ENCODE measurements at regions not wholly inside any gene's neighbourhood (a gene's known extent, or its start where the extent isn't known, plus 50 kb on each side); places are given as distances from the start of the nearest gene placed in this dataset.

GRCh38 chr3:17891139-17891856 is 148.9 kb upstream of the TBC1D5 start:
- ChIA-PET POLR2A (ENCODE audit: partially characterized antibody) (no interaction called here), CTCF (ENCODE audit: partially characterized antibody) (interaction anchor here (1.3 to 1.5 kb wide), 2 partner anchors 29 to 499 kb away, joined by 3 read pairs; no protein-coding TSS in a partner anchor)
- FAIRE-seq (no peak), DNase-seq (ENCODE audit: low read depth in 1 of 2, low spot score in 2 of 2) (no peak)
- Histone ChIP-seq H3K79me1 (ENCODE audit: low read depth, low read length) (no peaks in the 10 kb centered on the region), H3K4ac (replicated peaks; ENCODE audit: insufficient read length, low read depth, low read length) (no peak overlapping the region), H3K18ac (ENCODE audit: extremely low read depth, low read length) (no peak overlapping the region), H3K36me3 (ENCODE audit: control insufficient read depth in 2 of 4, insufficient read depth in 4 of 4, low read length in 3 of 4) (no peaks in the 10 kb centered on the region), H3K23ac (ENCODE audit: insufficient read length) (no peak overlapping the region), H3K79me2 (ENCODE audit: control insufficient read depth in 1 of 2, insufficient read depth in 2 of 2, low read length in 2 of 2) (no peaks in the 10 kb centered on the region), H2BK5ac (ENCODE audit: low read depth, low read length) (no peak overlapping the region), H2AK5ac (ENCODE audit: low read depth, low read length) (no peak overlapping the region), H3K27me3 (replicated peaks in 1 of 4; ENCODE audit: control insufficient read depth in 3 of 4, extremely low read depth in 1 of 4, insufficient read depth in 3 of 4, low read length in 3 of 4) (no peaks in the 10 kb centered on the region), H2AFZ (ENCODE audit: low read length) (no peak overlapping the region), H4K8ac (ENCODE audit: extremely low read depth, insufficient read depth, low read length) (no peak overlapping the region), H3K4me3 (ENCODE audit: extremely low read depth in 1 of 4, insufficient read depth in 2 of 4, low read depth in 3 of 4, low read length in 4 of 4) (no peak overlapping the region), H3K23me2 (ENCODE audit: low read depth, low read length) (peaks cover 1% of the 10 kb centered on the region; the same call in 1 of the 2 replicates), H4K91ac (replicated peaks; ENCODE audit: insufficient read length, low read length) (no peak overlapping the region), H2BK20ac (ENCODE audit: low read length) (no peak overlapping the region), H4K5ac (ENCODE audit: insufficient read length, low read depth, low read length) (no peak overlapping the region), H4K20me1 (replicated peaks in 1 of 2; ENCODE audit: control insufficient read depth in 1 of 2, insufficient read depth in 2 of 2, low read length in 2 of 2) (peaks cover 0 to 2% of the 10 kb centered on the region in 2 experiments), H3K56ac (replicated peaks; ENCODE audit: insufficient read length, low read depth, low read length) (no peak overlapping the region), H3K9ac (replicated peaks in 1 of 4; ENCODE audit: extremely low read depth in 1 of 4, low read depth in 3 of 4, low read length in 3 of 4) (no peak overlapping the region), H3K4me2 (ENCODE audit: insufficient read depth in 1 of 2, low read depth in 2 of 2, low read length in 2 of 2) (no peak overlapping the region), H2BK120ac (replicated peaks; ENCODE audit: low read depth, low read length) (no peak overlapping the region), H3K14ac (ENCODE audit: insufficient read length) (no peak overlapping the region), H2BK12ac (ENCODE audit: low read depth, low read length) (no peak overlapping the region), H3K9me3 (ENCODE audit: insufficient read depth in 2 of 2, low read depth in 1 of 2, low read length in 1 of 2) (no peaks in the 10 kb centered on the region), H2BK15ac (ENCODE audit: low read length) (no peak overlapping the region), H3K4me1 (replicated peaks in 1 of 4; ENCODE audit: control insufficient read depth in 3 of 4, insufficient read depth in 4 of 4, low read length in 3 of 4) (no peaks in the 10 kb centered on the region; a peak in 1 of 7 replicates), H3K27ac (ENCODE audit: low read depth, low read length) (no peak overlapping the region)
- WGBS, 2 experiments (ENCODE audit: extremely low coverage in 1 of 2, insufficient coverage in 1 of 2, insufficient read length in 1 of 2, insufficient replicate concordance in 2 of 2, low coverage in 1 of 2, low lambda C conversion rate in 2 of 2, missing lambda C conversion rate in 1 of 2): 93% methylated on average over 4 of the region's 4 CpGs; no CpG with 5 or more reads in 1 of the 2 experiments
- no peak for TF ChIP-seq BCL11A (IDR thresholded peaks at IDR 0.05; ENCODE audit: low read depth in 2 of 2, low read length in 2 of 2)
- no peak for TF ChIP-seq CEBPB (IDR thresholded peaks at IDR 0.05; ENCODE audit: low read depth, low read length)
- TF ChIP-seq KDM5A (IDR thresholded peaks at IDR 0.05; ENCODE audit: low read length): no peak
- no peak for TF ChIP-seq EZH2 (IDR thresholded peaks at IDR 0.05; ENCODE audit: low read depth, low read length, severe bottlenecking)
- TF ChIP-seq SRF (IDR thresholded peaks at IDR 0.05; ENCODE audit: low read depth, low read length): no peak
- no peak for TF ChIP-seq SIN3A (conservative IDR thresholded peaks at IDR 0.05 in 1 of 2, IDR thresholded peaks at IDR 0.05 in 1 of 2; ENCODE audit: low read depth in 1 of 2, low read length in 2 of 2)

Measured in H1 (cell line).